ENCODE measurements at regions not wholly inside any gene's neighbourhood (a gene's known extent, or its start where the extent isn't known, plus 50 kb on each side); places are given as distances from the start of the nearest gene placed in this dataset.

GRCh38 chr2:118265873-118266455 is 177.7 kb downstream of the INSIG2 start:
- Histone ChIP-seq H3K4me3 (ENCODE audit: low read length in 2 of 2) (no peak overlapping the region), H3K4ac (ENCODE audit: low read length) (no peak overlapping the region), H3K9ac (ENCODE audit: low read depth, low read length, poor library complexity) (no peak overlapping the region), H3K36me3 (replicated peaks in 1 of 2; ENCODE audit: control insufficient read depth in 2 of 2, insufficient read depth in 2 of 2, low read length in 2 of 2) (no peaks in the 10 kb centered on the region), H3K79me1 (ENCODE audit: low read depth, low read length) (no peaks in the 10 kb centered on the region), H4K8ac (ENCODE audit: low read depth, low read length) (no peak overlapping the region), H3K4me1 (ENCODE audit: control insufficient read depth in 2 of 2, insufficient read depth in 1 of 2, low read depth in 1 of 2, low read length in 2 of 2) (peaks cover 0 to 2% of the 10 kb centered on the region in 2 donors), H2BK120ac (ENCODE audit: low read depth, low read length) (no peak overlapping the region), H2BK12ac (ENCODE audit: low read length) (no peak overlapping the region), H2BK15ac (ENCODE audit: low read length) (no peak overlapping the region), H3K27ac (replicated peaks; ENCODE audit: low read length) (no peak overlapping the region), H3K14ac (ENCODE audit: low read length) (no peak overlapping the region), H4K91ac (ENCODE audit: low read depth, low read length, poor library complexity) (no peak overlapping the region), H3K18ac (ENCODE audit: low read length) (no peak overlapping the region), H2AFZ (ENCODE audit: low read length) (no peak overlapping the region), H2BK5ac (ENCODE audit: low read length) (no peak overlapping the region), H3K23ac (ENCODE audit: low read depth, low read length, poor library complexity) (no peak overlapping the region), H2AK5ac (ENCODE audit: low read depth, low read length) (no peak overlapping the region), H3K9me3 (replicated peaks in 1 of 2; ENCODE audit: control insufficient read depth in 2 of 2, insufficient read depth in 1 of 2, low read depth in 1 of 2, low read length in 2 of 2) (no peaks in the 10 kb centered on the region), H3K27me3 (ENCODE audit: control insufficient read depth in 3 of 3, insufficient read depth in 3 of 3, low read depth in 1 of 3, low read length in 3 of 3) (no peaks in the 10 kb centered on the region), H3K4me2 (ENCODE audit: insufficient read depth, low read length, poor library complexity, severe bottlenecking) (no peak overlapping the region)
- WGBS, 2 donors (ENCODE audit: extremely low coverage in 2 of 2, insufficient read length in 2 of 2, insufficient replicate concordance in 1 of 2), result no CpG with 5 or more reads among the region's 3 CpGs
- DNase-seq (ENCODE audit: low spot score), result no peak

- WGBS, 2 donors (ENCODE audit: extremely low coverage in 2 of 2, insufficient read length in 2 of 2, insufficient replicate concordance in 1 of 2), result no CpG with 5 or more reads among the region's 7 CpGs
- no peaks in the 10 kb centered on the region for H3K9me3 ChIP-seq (replicated peaks in 1 of 2; ENCODE audit: control insufficient read depth in 2 of 2, insufficient read depth in 1 of 2, low read depth in 1 of 2, low read length in 2 of 2)
- H4K91ac ChIP-seq (ENCODE audit: low read depth, low read length, poor library complexity), result no peak overlapping the region
- H3K18ac ChIP-seq (ENCODE audit: low read length), result no peak overlapping the region
- no peak overlapping the region for H2BK15ac ChIP-seq (ENCODE audit: low read length)
- no peak overlapping the region for H3K27ac ChIP-seq (replicated peaks; ENCODE audit: low read length)
- no peaks in the 10 kb centered on the region for H3K36me3 ChIP-seq (replicated peaks in 1 of 2; ENCODE audit: control insufficient read depth in 2 of 2, insufficient read depth in 2 of 2, low read length in 2 of 2)
- H2AFZ ChIP-seq (ENCODE audit: low read length), result no peak overlapping the region
- H3K14ac ChIP-seq (ENCODE audit: low read length), result no peak overlapping the region
- no peak overlapping the region for H4K8ac ChIP-seq (ENCODE audit: low read depth, low read length)
- H3K9ac ChIP-seq (ENCODE audit: low read depth, low read length, poor library complexity), result no peak overlapping the region
- H2AK5ac ChIP-seq (ENCODE audit: low read depth, low read length), result no peak overlapping the region
- no peak overlapping the region for H3K23ac ChIP-seq (ENCODE audit: low read depth, low read length, poor library complexity)
- peaks cover 0 to 2% of the 10 kb centered on the region in 2 donors for H3K4me1 ChIP-seq (ENCODE audit: control insufficient read depth in 2 of 2, insufficient read depth in 1 of 2, low read depth in 1 of 2, low read length in 2 of 2)
- no peaks in the 10 kb centered on the region for H3K27me3 ChIP-seq (ENCODE audit: control insufficient read depth in 3 of 3, insufficient read depth in 3 of 3, low read depth in 1 of 3, low read length in 3 of 3)
- H3K79me1 ChIP-seq (ENCODE audit: low read depth, low read length), result no peaks in the 10 kb centered on the region
- no peak overlapping the region for H3K4me3 ChIP-seq (ENCODE audit: low read length in 2 of 2)
- no peak for DNase-seq (ENCODE audit: low spot score)
- H3K4me2 ChIP-seq (ENCODE audit: insufficient read depth, low read length, poor library complexity, severe bottlenecking), result no peak overlapping the region
- H2BK12ac ChIP-seq (ENCODE audit: low read length), result no peak overlapping the region
- H3K4ac ChIP-seq (ENCODE audit: low read length), result no peak overlapping the region
- no peak overlapping the region for H2BK5ac ChIP-seq (ENCODE audit: low read length)
- H2BK120ac ChIP-seq (ENCODE audit: low read depth, low read length), result no peak overlapping the region
Measured at GRCh38 chr2:118264232-118264990, 176.1 kb downstream of the INSIG2 start.

GRCh38 chr2:118257696-118258095 is 169.4 kb downstream of the INSIG2 start:
- H3K18ac ChIP-seq (ENCODE audit: low read length), result no peak overlapping the region
- H4K8ac ChIP-seq (ENCODE audit: low read depth, low read length), result no peak overlapping the region
- H3K4me3 ChIP-seq (ENCODE audit: low read length in 2 of 2), result no peak overlapping the region
- no peak overlapping the region for H2BK120ac ChIP-seq (ENCODE audit: low read depth, low read length)
- no peak overlapping the region for H3K4me2 ChIP-seq (ENCODE audit: insufficient read depth, low read length, poor library complexity, severe bottlenecking)
- H2AK5ac ChIP-seq (ENCODE audit: low read depth, low read length), result no peak overlapping the region
- H2BK5ac ChIP-seq (ENCODE audit: low read length), result no peak overlapping the region
- H3K36me3 ChIP-seq (replicated peaks in 1 of 2; ENCODE audit: control insufficient read depth in 2 of 2, insufficient read depth in 2 of 2, low read length in 2 of 2), result no peaks in the 10 kb centered on the region
- no peak overlapping the region for H3K27ac ChIP-seq (replicated peaks; ENCODE audit: low read length)
- no peaks in the 10 kb centered on the region for H3K27me3 ChIP-seq (ENCODE audit: control insufficient read depth in 3 of 3, insufficient read depth in 3 of 3, low read depth in 1 of 3, low read length in 3 of 3)
- no CpG with 5 or more reads among the region's 2 CpGs for WGBS, 2 donors (ENCODE audit: extremely low coverage in 2 of 2, insufficient read length in 2 of 2, insufficient replicate concordance in 1 of 2)
- H3K9me3 ChIP-seq (replicated peaks in 1 of 2; ENCODE audit: control insufficient read depth in 2 of 2, insufficient read depth in 1 of 2, low read depth in 1 of 2, low read length in 2 of 2), result no peaks in the 10 kb centered on the region
- no peak overlapping the region for H3K14ac ChIP-seq (ENCODE audit: low read length)
- H4K91ac ChIP-seq (ENCODE audit: low read depth, low read length, poor library complexity), result no peak overlapping the region
- no peaks in the 10 kb centered on the region for H3K79me1 ChIP-seq (ENCODE audit: low read depth, low read length)
- no peak overlapping the region for H2AFZ ChIP-seq (ENCODE audit: low read length)
- H2BK15ac ChIP-seq (ENCODE audit: low read length), result no peak overlapping the region
- H3K4ac ChIP-seq (ENCODE audit: low read length), result no peak overlapping the region
- no peak overlapping the region for H3K9ac ChIP-seq (ENCODE audit: low read depth, low read length, poor library complexity)
- no peak for DNase-seq (ENCODE audit: low spot score)
- H3K4me1 ChIP-seq (ENCODE audit: control insufficient read depth in 2 of 2, insufficient read depth in 1 of 2, low read depth in 1 of 2, low read length in 2 of 2), result peaks cover 4 to 23% of the 10 kb centered on the region in 2 donors
- no peak overlapping the region for H3K23ac ChIP-seq (ENCODE audit: low read depth, low read length, poor library complexity)
- H2BK12ac ChIP-seq (ENCODE audit: low read length), result no peak overlapping the region

- Histone ChIP-seq H4K91ac (ENCODE audit: low read depth, low read length, poor library complexity) (no peak overlapping the region), H3K9ac (ENCODE audit: low read depth, low read length, poor library complexity) (no peak overlapping the region), H3K14ac (ENCODE audit: low read length) (no peak overlapping the region), H3K4ac (ENCODE audit: low read length) (no peak overlapping the region), H3K4me1 (ENCODE audit: control insufficient read depth in 2 of 2, insufficient read depth in 1 of 2, low read depth in 1 of 2, low read length in 2 of 2) (peaks cover 4 to 27% of the 10 kb centered on the region in 2 donors), H3K18ac (ENCODE audit: low read length) (peak overlapping the region; percentile 72), H3K23ac (ENCODE audit: low read depth, low read length, poor library complexity) (no peak overlapping the region), H2BK120ac (ENCODE audit: low read depth, low read length) (no peak overlapping the region), H2AK5ac (ENCODE audit: low read depth, low read length) (no peak overlapping the region), H3K79me1 (ENCODE audit: low read depth, low read length) (no peaks in the 10 kb centered on the region), H3K9me3 (replicated peaks in 1 of 2; ENCODE audit: control insufficient read depth in 2 of 2, insufficient read depth in 1 of 2, low read depth in 1 of 2, low read length in 2 of 2) (no peaks in the 10 kb centered on the region), H3K27ac (replicated peaks; ENCODE audit: low read length) (peak overlapping the region; percentile 87), H2BK5ac (ENCODE audit: low read length) (no peak overlapping the region), H3K27me3 (ENCODE audit: control insufficient read depth in 3 of 3, insufficient read depth in 3 of 3, low read depth in 1 of 3, low read length in 3 of 3) (no peaks in the 10 kb centered on the region), H3K4me3 (ENCODE audit: low read length in 2 of 2) (no peak overlapping the region), H3K36me3 (replicated peaks in 1 of 2; ENCODE audit: control insufficient read depth in 2 of 2, insufficient read depth in 2 of 2, low read length in 2 of 2) (no peaks in the 10 kb centered on the region), H2BK15ac (ENCODE audit: low read length) (no peak overlapping the region), H2AFZ (ENCODE audit: low read length) (peak overlapping the region; percentile 8), H3K4me2 (ENCODE audit: insufficient read depth, low read length, poor library complexity, severe bottlenecking) (no peak overlapping the region), H4K8ac (ENCODE audit: low read depth, low read length) (no peak overlapping the region), H2BK12ac (ENCODE audit: low read length) (no peak overlapping the region)
- WGBS, 2 donors (ENCODE audit: extremely low coverage in 2 of 2, insufficient read length in 2 of 2, insufficient replicate concordance in 1 of 2), result no CpG with 5 or more reads among the region's 5 CpGs
- peak; percentile 74 for DNase-seq (ENCODE audit: low spot score)
Measured at GRCh38 chr2:118255771-118256372, 167.6 kb downstream of the INSIG2 start.
